Nephron (organoid): ENCODE measurements at regions not wholly inside any gene's neighbourhood (a gene's known extent, or its start where the extent isn't known, plus 50 kb on each side); places are given as distances from the start of the nearest gene placed in this dataset.
A peak's percentile ranks its signal among the peaks of the same experiment; 100 is the strongest.

Experiments used
- H3K27ac Mint-ChIP-seq, 3 experiments: 2 replicates each; pipeline ENCODE4 v1.8.0; 2020; ENCODE audit warnings: mixed read lengths in 3 of 3, mild to moderate bottlenecking in 2 of 3, moderate library complexity in 1 of 3
- H3K27me3 Mint-ChIP-seq: 2 replicates; pipeline ENCODE4 v1.8.0; 2021; ENCODE audit warnings: low read depth, mild to moderate bottlenecking, moderate library complexity, mixed read lengths
- H3K36me3 Mint-ChIP-seq: 2 replicates; pipeline ENCODE4 v1.8.0; 2020; ENCODE audit warnings: low read depth, mixed read lengths
- H3K4me1 Mint-ChIP-seq: 2 replicates; pipeline ENCODE4 v1.8.0; 2020; ENCODE audit warnings: mixed read lengths
- H3K4me3 Mint-ChIP-seq, 3 experiments: 2 replicates each; pipeline ENCODE4 v1.8.0; 2020; ENCODE audit warnings: mild to moderate bottlenecking in 3 of 3, mixed read lengths in 3 of 3, moderate library complexity in 2 of 3
- H3K9me3 Mint-ChIP-seq: 2 replicates; pipeline ENCODE4 v1.8.0; 2020; ENCODE audit warnings: mixed read lengths
- TF ChIP-seq, protein P1 (sequence below), 3 experiments: fragments of 200-600 bp; sonication (generic); IDR thresholded peaks; one replicate each; pipeline ENCODE4 v1.5.0; 2021; ENCODE audit warnings: antibody characterized with exemption in 3 of 3; ENCODE audit not compliant: unreplicated experiment in 3 of 3

DNA sequence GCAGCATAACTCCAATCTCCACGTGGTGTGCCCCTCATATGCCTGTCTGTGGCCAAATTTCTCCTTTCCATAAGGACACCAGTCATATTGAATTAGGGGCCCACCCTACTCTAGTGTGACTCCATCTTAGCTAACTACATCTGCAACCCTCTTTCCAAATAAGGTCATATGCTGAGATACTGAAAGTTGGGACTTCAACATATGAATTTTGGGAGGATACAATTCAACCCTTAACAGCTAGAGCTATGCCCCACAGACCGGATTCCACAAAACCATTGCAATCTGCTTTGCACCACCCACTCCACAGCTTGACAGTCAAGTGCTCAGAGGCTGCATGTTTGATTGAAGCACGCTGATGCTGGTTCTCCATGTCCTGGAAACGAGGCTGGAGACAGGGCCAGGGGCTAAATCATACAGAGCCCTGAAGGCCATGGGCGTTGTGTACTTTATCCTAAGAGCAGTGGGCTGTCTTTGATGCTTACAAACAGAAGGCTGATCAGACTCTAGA lies 122.8 kb downstream of the MTX3 start:
- no peak overlapping the region for H3K4me3 Mint-ChIP-seq
- H3K36me3 Mint-ChIP-seq = no peaks in the 10 kb centered on the region
- peaks cover 4% of the 10 kb centered on the region for H3K9me3 Mint-ChIP-seq
- H3K27ac Mint-ChIP-seq = no peak overlapping the region
- peaks cover 20% of the 10 kb centered on the region for H3K4me1 Mint-ChIP-seq
- TF ChIP-seq, protein P1, sequence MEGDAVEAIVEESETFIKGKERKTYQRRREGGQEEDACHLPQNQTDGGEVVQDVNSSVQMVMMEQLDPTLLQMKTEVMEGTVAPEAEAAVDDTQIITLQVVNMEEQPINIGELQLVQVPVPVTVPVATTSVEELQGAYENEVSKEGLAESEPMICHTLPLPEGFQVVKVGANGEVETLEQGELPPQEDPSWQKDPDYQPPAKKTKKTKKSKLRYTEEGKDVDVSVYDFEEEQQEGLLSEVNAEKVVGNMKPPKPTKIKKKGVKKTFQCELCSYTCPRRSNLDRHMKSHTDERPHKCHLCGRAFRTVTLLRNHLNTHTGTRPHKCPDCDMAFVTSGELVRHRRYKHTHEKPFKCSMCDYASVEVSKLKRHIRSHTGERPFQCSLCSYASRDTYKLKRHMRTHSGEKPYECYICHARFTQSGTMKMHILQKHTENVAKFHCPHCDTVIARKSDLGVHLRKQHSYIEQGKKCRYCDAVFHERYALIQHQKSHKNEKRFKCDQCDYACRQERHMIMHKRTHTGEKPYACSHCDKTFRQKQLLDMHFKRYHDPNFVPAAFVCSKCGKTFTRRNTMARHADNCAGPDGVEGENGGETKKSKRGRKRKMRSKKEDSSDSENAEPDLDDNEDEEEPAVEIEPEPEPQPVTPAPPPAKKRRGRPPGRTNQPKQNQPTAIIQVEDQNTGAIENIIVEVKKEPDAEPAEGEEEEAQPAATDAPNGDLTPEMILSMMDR (IDR thresholded peaks at IDR 0.05; ENCODE audit: unreplicated experiment in 3 of 3) = no peak
- H3K27me3 Mint-ChIP-seq = peaks cover 41% of the 10 kb centered on the region

DNA sequence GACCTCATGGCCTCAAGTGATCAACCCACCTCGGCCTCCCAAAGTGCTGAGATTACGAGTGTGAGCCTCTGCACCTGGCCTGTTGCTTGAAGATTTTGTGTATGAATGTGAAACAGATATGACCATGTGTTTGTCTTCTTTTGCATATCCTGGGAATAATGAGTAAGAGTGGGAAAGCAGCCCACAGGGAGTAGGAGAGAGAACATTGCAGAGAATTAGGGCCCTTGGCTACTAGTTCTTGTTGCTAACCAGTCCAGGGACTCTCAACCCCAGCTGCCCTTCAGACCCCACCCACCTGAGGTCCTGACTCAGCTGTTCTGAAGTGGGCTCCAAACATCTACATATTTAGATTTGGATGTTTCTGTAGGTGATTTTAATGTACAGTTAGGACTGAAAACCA lies 125.5 kb downstream of the MTX3 start:
- Mint-ChIP-seq H3K27ac (no peak overlapping the region), H3K4me3 (no peak overlapping the region), H3K4me1 (no peaks in the 10 kb centered on the region), H3K36me3 (no peaks in the 10 kb centered on the region), H3K27me3 (peaks cover 35% of the 10 kb centered on the region), H3K9me3 (peaks cover 7% of the 10 kb centered on the region)
- TF ChIP-seq, protein P1 (IDR thresholded peaks at IDR 0.05; ENCODE audit: unreplicated experiment in 3 of 3) = no peak

DNA sequence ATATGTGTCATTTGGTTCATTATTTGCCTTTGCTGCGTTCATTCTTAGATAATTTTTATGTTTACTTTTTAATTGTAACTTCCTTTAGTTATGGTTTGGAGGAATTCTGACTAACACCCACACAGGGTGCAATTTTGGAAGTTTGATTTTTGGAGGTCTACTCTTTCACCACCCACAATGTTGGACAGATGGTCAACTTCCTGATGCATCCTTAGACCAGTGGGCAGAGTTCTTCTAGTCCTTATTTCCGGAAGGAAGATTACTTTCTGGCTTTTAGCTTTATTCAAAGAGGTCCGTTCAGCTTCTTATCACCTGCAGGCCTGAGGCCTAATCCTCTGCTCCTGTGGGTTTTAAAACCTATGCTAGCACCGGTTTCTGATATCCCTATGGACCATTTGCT lies 126.7 kb downstream of the MTX3 start:
- H3K4me3 Mint-ChIP-seq = no peak overlapping the region
- no peaks in the 10 kb centered on the region for H3K4me1 Mint-ChIP-seq
- no peak overlapping the region for H3K27ac Mint-ChIP-seq
- no peaks in the 10 kb centered on the region for H3K36me3 Mint-ChIP-seq
- peaks cover 28% of the 10 kb centered on the region for H3K27me3 Mint-ChIP-seq
- TF ChIP-seq, protein P1 (IDR thresholded peaks at IDR 0.05; ENCODE audit: unreplicated experiment in 3 of 3) = no peak
- H3K9me3 Mint-ChIP-seq = peaks cover 3% of the 10 kb centered on the region

DNA sequence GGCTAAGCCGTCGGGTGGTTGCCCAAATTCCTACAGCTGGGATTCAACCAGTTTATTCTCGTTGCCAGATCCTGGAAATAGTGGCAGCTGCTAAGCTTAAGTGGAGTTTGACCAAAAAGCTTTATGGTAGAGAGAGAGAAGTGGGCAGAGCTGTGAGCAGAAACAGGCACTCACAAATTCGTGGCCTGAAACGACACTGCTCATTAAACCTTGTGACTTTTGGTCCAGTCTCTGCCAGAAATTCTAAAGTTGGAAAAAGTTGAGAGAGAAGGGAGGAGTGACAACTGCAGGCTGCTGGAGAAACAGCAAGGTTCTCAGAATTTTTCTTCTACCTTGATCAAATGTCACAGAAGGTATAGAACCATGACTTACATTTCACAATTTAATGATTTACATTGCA lies 131.5 kb downstream of the MTX3 start:
- Mint-ChIP-seq H3K27ac (no peak overlapping the region), H3K4me3 (no peak overlapping the region), H3K4me1 (no peaks in the 10 kb centered on the region), H3K9me3 (peaks cover 3% of the 10 kb centered on the region), H3K27me3 (peaks cover 16% of the 10 kb centered on the region), H3K36me3 (no peaks in the 10 kb centered on the region)
- TF ChIP-seq, protein P1 (IDR thresholded peaks at IDR 0.05; ENCODE audit: unreplicated experiment in 3 of 3) = peak in 1 of 3 experiments; percentile 9

DNA sequence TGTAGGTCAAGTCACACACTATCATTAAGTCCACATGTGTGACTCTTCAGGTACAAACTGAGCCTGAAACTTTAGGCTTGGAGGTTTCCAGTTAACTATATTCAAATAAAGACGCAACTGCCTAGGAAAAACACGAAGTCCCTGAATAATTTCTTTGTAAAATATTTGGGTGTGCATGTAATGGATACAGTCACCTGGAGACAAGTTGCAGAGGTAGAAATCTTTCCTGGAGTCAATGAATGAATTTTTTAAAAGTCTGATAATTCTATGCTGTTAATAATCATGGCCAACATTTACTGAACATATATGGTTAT lies 132.7 kb downstream of the MTX3 start:
- Mint-ChIP-seq H3K4me3 (no peak overlapping the region), H3K27ac (no peak overlapping the region), H3K27me3 (peaks cover 16% of the 10 kb centered on the region), H3K4me1 (no peaks in the 10 kb centered on the region), H3K36me3 (no peaks in the 10 kb centered on the region), H3K9me3 (peaks cover 3% of the 10 kb centered on the region)
- TF ChIP-seq, protein P1 (IDR thresholded peaks at IDR 0.05; ENCODE audit: unreplicated experiment in 3 of 3) = no peak

DNA sequence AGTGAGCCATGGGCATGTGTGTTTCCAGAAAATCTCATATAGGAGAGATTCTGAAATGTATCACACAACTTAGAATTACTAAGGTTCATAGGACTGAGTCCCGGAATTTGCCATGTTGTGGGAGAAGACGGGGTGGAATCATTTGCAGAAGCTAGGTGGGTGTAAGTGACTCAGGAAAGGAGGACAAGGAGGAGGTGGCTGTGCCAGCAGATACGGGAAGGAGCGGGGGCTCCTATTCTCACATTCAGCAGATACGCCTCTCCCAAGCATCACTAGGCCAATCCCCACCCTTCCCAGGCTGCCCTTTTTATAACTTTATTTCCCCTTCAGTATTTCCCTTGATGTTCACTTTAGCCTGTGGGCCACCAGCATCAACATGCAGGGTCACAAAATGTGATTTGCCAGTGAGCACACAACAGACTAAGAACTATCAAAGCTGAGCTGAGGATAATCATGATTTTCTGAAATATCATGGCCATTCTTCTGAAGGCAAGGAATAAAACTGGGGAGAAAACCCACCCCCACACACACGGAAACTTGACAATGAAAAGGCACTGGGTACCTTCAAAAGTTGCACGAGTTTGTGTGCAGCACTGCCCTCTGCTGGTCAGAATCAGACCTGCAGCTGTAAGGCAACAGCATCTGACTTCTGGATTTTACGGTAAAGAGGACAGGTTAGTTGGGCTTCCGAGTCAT lies 133.2 kb downstream of the MTX3 start:
- Mint-ChIP-seq H3K27me3 (peaks cover 12% of the 10 kb centered on the region), H3K36me3 (no peaks in the 10 kb centered on the region), H3K4me3 (no peak overlapping the region), H3K4me1 (no peaks in the 10 kb centered on the region), H3K27ac (peak overlapping the region in 1 of 3 experiments; percentile 11), H3K9me3 (peaks cover 3% of the 10 kb centered on the region)
- TF ChIP-seq, protein P1 (IDR thresholded peaks at IDR 0.05; ENCODE audit: unreplicated experiment in 3 of 3) = peak; percentile 94 to 97 (median 95)
